CD14-positive monocyte (primary cell): ENCODE measurements at regions not wholly inside any gene's neighbourhood (a gene's known extent, or its start where the extent isn't known, plus 50 kb on each side); places are given as distances from the start of the nearest gene placed in this dataset.

Experiments used
- DNase-seq, 3 donors: peaks; one replicate each; pipeline ENCODE4 v3.0.0-alpha.2; 2011 to 2022
- H2AFZ ChIP-seq: 2 replicates; pipeline ENCODE4 v1.6.0; 2012; ENCODE audit warnings: mild to moderate bottlenecking, low read depth, low read length, inconsistent platforms; ENCODE audit not compliant: insufficient read depth, poor library complexity, severe bottlenecking
- H3K27ac ChIP-seq, 2 donors: 1 replicate in 1 of 2; 2 replicates in 1 of 2; pipeline ENCODE4 v1.5.1; 2012 to 2013; ENCODE audit warnings: low read length in 2 of 2, control low read depth in 1 of 2, inconsistent platforms in 1 of 2, low read depth in 1 of 2, mild to moderate bottlenecking in 1 of 2
- H3K27me3 ChIP-seq, 2 donors: one replicate each; pipeline versions ENCODE4 v1.6.0 to v1.6.1; 2011 to 2013; ENCODE audit warnings: low read length in 2 of 2; ENCODE audit not compliant: control insufficient read depth in 2 of 2, insufficient read depth in 2 of 2
- H3K36me3 ChIP-seq, 2 donors: replicated peaks in 1 of 2; 1 replicate in 1 of 2; 2 replicates in 1 of 2; pipeline versions ENCODE4 v1.5.1 to v1.6.1; 2012 to 2013; ENCODE audit warnings: low read length in 2 of 2, control low read depth in 1 of 2, inconsistent platforms in 1 of 2, mild to moderate bottlenecking in 1 of 2; ENCODE audit not compliant: insufficient read depth in 2 of 2, control insufficient read depth in 1 of 2
- H3K4me1 ChIP-seq, 2 donors: 1 replicate in 1 of 2; 2 replicates in 1 of 2; pipeline versions ENCODE4 v1.5.1 to v1.6.1; 2012 to 2013; ENCODE audit warnings: low read length in 2 of 2, control low read depth in 1 of 2, inconsistent platforms in 1 of 2, mild to moderate bottlenecking in 1 of 2, moderate library complexity in 1 of 2; ENCODE audit not compliant: insufficient read depth in 2 of 2, control insufficient read depth in 1 of 2
- H3K4me2 ChIP-seq: replicated peaks from 2 replicates; pipeline ENCODE3; 2012; ENCODE audit warnings: low read length, moderate library complexity, mild to moderate bottlenecking; ENCODE audit not compliant: poor library complexity, severe bottlenecking; ENCODE audit errors: extremely low read depth
- H3K4me3 ChIP-seq, 3 experiments: fragments of 200-600 bp in 1 of 3; sonication (generic) in 1 of 3; replicated peaks in 1 of 3; 1 replicate in 2 of 3; 2 replicates in 1 of 3; pipeline ENCODE4 v1.5.1; 2011 to 2013; ENCODE audit warnings: low read length in 3 of 3, mild to moderate bottlenecking in 3 of 3, control low read depth in 2 of 3, low read depth in 2 of 3, inconsistent platforms in 1 of 3, moderate library complexity in 1 of 3
- H3K79me2 ChIP-seq: 2 replicates; pipeline ENCODE4 v1.6.0; 2012; ENCODE audit warnings: mild to moderate bottlenecking, control low read depth, inconsistent platforms, low read length, moderate library complexity; ENCODE audit not compliant: insufficient read depth
- H3K9ac ChIP-seq: 2 replicates; pipeline ENCODE4 v1.6.0; 2017; ENCODE audit warnings: low read length, mild to moderate bottlenecking; ENCODE audit not compliant: insufficient read depth, poor library complexity, severe bottlenecking
- H3K9me3 ChIP-seq, 2 donors: replicated peaks in 1 of 2; 1 replicate in 1 of 2; 2 replicates in 1 of 2; pipeline versions ENCODE4 v1.5.1 to v1.6.1; 2012 to 2013; ENCODE audit warnings: low read length in 2 of 2, control low read depth in 1 of 2; ENCODE audit not compliant: control insufficient read depth in 1 of 2, insufficient read depth in 1 of 2
- H4K20me1 ChIP-seq: 2 replicates; pipeline ENCODE4 v1.6.0; 2012; ENCODE audit warnings: mild to moderate bottlenecking, low read length, control low read depth, moderate library complexity; ENCODE audit not compliant: insufficient read depth
- H3K27ac Mint-ChIP-seq, 7 donors: one replicate each; pipeline ENCODE4 v1.8.0; 2020; ENCODE audit warnings: mild to moderate bottlenecking in 7 of 7, mixed read lengths in 7 of 7, moderate library complexity in 6 of 7, inconsistent platforms in 2 of 7
- H3K27me3 Mint-ChIP-seq, 3 donors: one replicate each; pipeline ENCODE4 v1.8.0; 2021 to 2022; ENCODE audit warnings: low read depth in 3 of 3, mild to moderate bottlenecking in 3 of 3, mixed read lengths in 3 of 3, moderate library complexity in 3 of 3, inconsistent platforms in 1 of 3
- H3K36me3 Mint-ChIP-seq, 2 donors: one replicate each; pipeline ENCODE4 v1.8.0; 2020; ENCODE audit warnings: mixed read lengths in 2 of 2, inconsistent platforms in 1 of 2, mild to moderate bottlenecking in 1 of 2
- H3K4me1 Mint-ChIP-seq: one replicate; pipeline ENCODE4 v1.8.0; 2020; ENCODE audit warnings: mild to moderate bottlenecking, mixed read lengths
- H3K4me3 Mint-ChIP-seq, 2 donors: one replicate each; pipeline ENCODE4 v1.8.0; 2020; ENCODE audit warnings: mild to moderate bottlenecking in 2 of 2, mixed read lengths in 2 of 2, moderate library complexity in 1 of 2
- H3K9me3 Mint-ChIP-seq, 7 donors: one replicate each; pipeline ENCODE4 v1.8.0; 2020 to 2022; ENCODE audit warnings: mixed read lengths in 7 of 7, mild to moderate bottlenecking in 6 of 7, moderate library complexity in 6 of 7, inconsistent platforms in 2 of 7
- CTCF ChIP-seq: fragments of 200-600 bp; IDR thresholded peaks from one replicate; pipeline ENCODE4 v1.8.0; 2022; ENCODE audit warnings: antibody characterized with exemption, mild to moderate bottlenecking
- WGBS: methylation state at CpG from one replicate; pipeline ENCODE4 v1.1.5; 2013; ENCODE audit warnings: missing lambda C conversion rate; ENCODE audit not compliant: insufficient coverage; 5-methylcytosine and 5-hydroxymethylcytosine counted together
- intact Hi-C, 2 donors: fragments of 100-400 bp; cut with micrococcal nuclease; formaldehyde crosslinking; loops; one replicate each; pipeline versions ENCODE4 v1.15.0 to v1.15.1; 2023

DNA sequence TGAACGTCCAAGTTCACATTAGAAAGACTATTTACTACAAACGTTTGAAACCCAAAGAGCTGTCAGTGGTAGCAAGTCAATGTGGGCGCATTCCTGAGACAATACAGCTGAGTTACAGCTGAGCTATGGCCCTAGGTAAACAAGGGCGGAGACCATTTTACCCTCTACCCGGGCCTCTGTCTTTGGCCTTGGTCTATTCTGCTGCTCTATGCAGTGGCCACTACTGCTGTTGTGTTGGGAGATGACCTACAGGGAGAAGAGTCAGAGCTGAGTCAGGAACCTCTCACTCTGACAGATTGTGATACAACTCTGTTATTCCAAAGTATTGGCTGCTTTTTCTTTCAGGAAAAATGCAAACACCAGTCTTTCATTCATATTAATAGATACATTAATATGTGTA, 700.6 kb downstream of the SEMA5A start:
- no peak for TF ChIP-seq CTCF
- H3K9ac ChIP-seq: no peak overlapping the region
- no peak overlapping the region for H3K4me3 Mint-ChIP-seq

DNA sequence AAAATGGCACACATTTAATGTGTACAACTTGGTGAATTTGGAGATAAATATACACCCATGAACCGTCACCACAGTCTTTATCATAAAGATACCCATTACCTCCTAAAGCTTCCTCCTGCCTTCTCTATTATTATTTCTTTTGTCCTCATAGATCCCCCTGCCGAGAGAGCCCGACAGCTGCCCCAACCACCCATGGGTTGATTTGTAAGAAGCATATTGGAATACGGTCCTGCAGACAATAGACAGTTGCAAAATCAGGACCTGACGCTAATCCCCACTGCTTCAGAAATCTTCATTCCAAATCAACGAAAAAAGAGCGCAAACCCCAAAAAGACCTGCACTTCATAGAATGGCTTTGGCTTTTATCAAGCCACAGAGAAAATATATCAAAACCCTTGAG, 697.5 kb downstream of the SEMA5A start:
- peaks cover 0 to 2% (median 0%) of the 10 kb centered on the region in 7 donors for H3K9me3 Mint-ChIP-seq
- H3K27ac ChIP-seq: no peak overlapping the region
- no peak overlapping the region for H3K4me3 ChIP-seq
- H3K4me3 Mint-ChIP-seq: no peak overlapping the region
- intact Hi-C loops: no loop called here
- H4K20me1 ChIP-seq: no peaks in the 10 kb centered on the region
- no peaks in the 10 kb centered on the region for H3K27me3 Mint-ChIP-seq
- H3K4me1 Mint-ChIP-seq: no peaks in the 10 kb centered on the region
- H3K27ac Mint-ChIP-seq: no peak overlapping the region
- no peaks in the 10 kb centered on the region for H3K4me1 ChIP-seq
- no peaks in the 10 kb centered on the region for H3K36me3 ChIP-seq
- no peak overlapping the region for H2AFZ ChIP-seq
- no peak overlapping the region for H3K4me2 ChIP-seq
- no peaks in the 10 kb centered on the region for H3K9me3 ChIP-seq
- H3K9ac ChIP-seq: no peak overlapping the region
- no peak for DNase-seq
- H3K79me2 ChIP-seq: no peaks in the 10 kb centered on the region
- TF ChIP-seq CTCF: no peak
- H3K27me3 ChIP-seq: no peaks in the 10 kb centered on the region
- H3K36me3 Mint-ChIP-seq: no peaks in the 10 kb centered on the region
- WGBS: 100% methylated on average over 3 of the region's 7 CpGs

More for the DNA sequence above, 700.6 kb downstream of the SEMA5A start:
- Mint-ChIP-seq H3K27me3 (no peaks in the 10 kb centered on the region), H3K36me3 (no peaks in the 10 kb centered on the region), H3K4me1 (no peaks in the 10 kb centered on the region), H3K9me3 (peaks cover 0 to 20% (median 13%) of the 10 kb centered on the region in 7 donors), H3K27ac (no peak overlapping the region)
- Histone ChIP-seq H3K4me1 (no peaks in the 10 kb centered on the region), H3K4me3 (no peak overlapping the region), H3K9me3 (peaks cover 16 to 23% of the 10 kb centered on the region in 2 donors), H3K79me2 (no peaks in the 10 kb centered on the region), H3K36me3 (no peaks in the 10 kb centered on the region), H3K27ac (no peak overlapping the region), H3K4me2 (no peak overlapping the region), H2AFZ (no peak overlapping the region), H4K20me1 (no peaks in the 10 kb centered on the region), H3K27me3 (no peaks in the 10 kb centered on the region)
- DNase-seq: no peak
- WGBS: no CpG with 5 or more reads among the region's 5 CpGs
- intact Hi-C loops: no loop called here
